ENCODE measurements at regions not wholly inside any gene's neighbourhood (a gene's known extent, or its start where the extent isn't known, plus 50 kb on each side); places are given as distances from the start of the nearest gene placed in this dataset.

GRCh38 chr9:15010581-15010980 lies 100.4 kb upstream of the FREM1 start:
- Histone ChIP-seq H3K27ac (no peak overlapping the region), H3K9me3 (ENCODE audit: low read depth) (no peaks in the 10 kb centered on the region), H3K27me3 (no peaks in the 10 kb centered on the region), H3K4me3 (no peak overlapping the region), H3K4me1 (ENCODE audit: low read depth) (no peaks in the 10 kb centered on the region), H3K36me3 (no peaks in the 10 kb centered on the region)
- TF ChIP-seq, protein P1, sequence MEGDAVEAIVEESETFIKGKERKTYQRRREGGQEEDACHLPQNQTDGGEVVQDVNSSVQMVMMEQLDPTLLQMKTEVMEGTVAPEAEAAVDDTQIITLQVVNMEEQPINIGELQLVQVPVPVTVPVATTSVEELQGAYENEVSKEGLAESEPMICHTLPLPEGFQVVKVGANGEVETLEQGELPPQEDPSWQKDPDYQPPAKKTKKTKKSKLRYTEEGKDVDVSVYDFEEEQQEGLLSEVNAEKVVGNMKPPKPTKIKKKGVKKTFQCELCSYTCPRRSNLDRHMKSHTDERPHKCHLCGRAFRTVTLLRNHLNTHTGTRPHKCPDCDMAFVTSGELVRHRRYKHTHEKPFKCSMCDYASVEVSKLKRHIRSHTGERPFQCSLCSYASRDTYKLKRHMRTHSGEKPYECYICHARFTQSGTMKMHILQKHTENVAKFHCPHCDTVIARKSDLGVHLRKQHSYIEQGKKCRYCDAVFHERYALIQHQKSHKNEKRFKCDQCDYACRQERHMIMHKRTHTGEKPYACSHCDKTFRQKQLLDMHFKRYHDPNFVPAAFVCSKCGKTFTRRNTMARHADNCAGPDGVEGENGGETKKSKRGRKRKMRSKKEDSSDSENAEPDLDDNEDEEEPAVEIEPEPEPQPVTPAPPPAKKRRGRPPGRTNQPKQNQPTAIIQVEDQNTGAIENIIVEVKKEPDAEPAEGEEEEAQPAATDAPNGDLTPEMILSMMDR (IDR thresholded peaks at IDR 0.05; ENCODE audit: low read depth, low read length): no peak
- DNase-seq (ENCODE audit: low read depth in 1 of 2, low spot score in 1 of 2): peak in 1 of 2 donors; percentile 43

GRCh38 chr9:15007698-15008097 lies 97.5 kb upstream of the FREM1 start:
- Histone ChIP-seq H3K4me3 (no peak overlapping the region), H3K27ac (no peak overlapping the region), H3K9me3 (ENCODE audit: low read depth) (no peaks in the 10 kb centered on the region), H3K4me1 (ENCODE audit: low read depth) (no peaks in the 10 kb centered on the region), H3K36me3 (no peaks in the 10 kb centered on the region), H3K27me3 (no peaks in the 10 kb centered on the region)
- DNase-seq (ENCODE audit: low read depth in 1 of 2, low spot score in 1 of 2): no peak
- TF ChIP-seq, protein P1 (IDR thresholded peaks at IDR 0.05; ENCODE audit: low read depth, low read length): no peak

DNA sequence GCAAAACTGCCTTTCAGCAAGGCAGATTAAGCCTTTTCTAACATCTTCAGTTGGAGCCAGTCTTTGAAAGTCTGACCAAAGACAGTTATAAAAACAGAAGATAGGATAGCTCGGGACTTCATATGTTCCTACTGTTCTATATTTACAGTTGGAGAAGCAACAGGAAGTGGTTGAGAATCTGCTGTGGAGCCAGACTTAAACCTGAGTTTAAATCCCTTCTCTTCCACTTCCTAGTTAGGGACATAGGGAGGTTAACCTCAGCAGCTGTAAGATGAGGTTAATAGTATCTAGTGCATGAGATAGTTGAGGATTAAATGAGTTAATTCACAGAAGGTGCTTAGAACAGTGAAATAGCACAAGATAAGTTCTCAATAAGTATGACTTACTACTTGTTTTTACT lies 84.5 kb upstream of the FREM1 start:
- H3K4me1 ChIP-seq (ENCODE audit: low read depth): peaks cover 4% of the 10 kb centered on the region
- TF ChIP-seq, protein P1 (IDR thresholded peaks at IDR 0.05; ENCODE audit: low read depth, low read length): no peak
- no peak overlapping the region for H3K4me3 ChIP-seq
- no peaks in the 10 kb centered on the region for H3K9me3 ChIP-seq (ENCODE audit: low read depth)
- DNase-seq (ENCODE audit: low read depth in 1 of 2, low spot score in 1 of 2): no peak
- no peaks in the 10 kb centered on the region for H3K36me3 ChIP-seq
- H3K27me3 ChIP-seq: no peaks in the 10 kb centered on the region
- H3K27ac ChIP-seq: no peak overlapping the region

GRCh38 chr9:14993901-14994554 lies 83.8 kb upstream of the FREM1 start:
- TF ChIP-seq, protein P1 (IDR thresholded peaks at IDR 0.05; ENCODE audit: low read depth, low read length): no peak
- H3K4me1 ChIP-seq (ENCODE audit: low read depth): peaks cover 4% of the 10 kb centered on the region
- no peaks in the 10 kb centered on the region for H3K9me3 ChIP-seq (ENCODE audit: low read depth)
- H3K27ac ChIP-seq: peak overlapping the region; percentile 70
- H3K36me3 ChIP-seq: no peaks in the 10 kb centered on the region
- peak in 1 of 2 donors; percentile 35 for DNase-seq (ENCODE audit: low read depth in 1 of 2, low spot score in 1 of 2)
- no peaks in the 10 kb centered on the region for H3K27me3 ChIP-seq
- peak overlapping the region; percentile 61 for H3K4me3 ChIP-seq

- peak; percentile 92 to 95 for DNase-seq (ENCODE audit: low read depth in 1 of 2, low spot score in 1 of 2)
- Histone ChIP-seq H3K36me3 (no peaks in the 10 kb centered on the region), H3K4me1 (ENCODE audit: low read depth) (peaks cover 4% of the 10 kb centered on the region), H3K9me3 (ENCODE audit: low read depth) (no peaks in the 10 kb centered on the region), H3K27ac (peak overlapping the region; percentile 70), H3K4me3 (peak overlapping the region; percentile 61), H3K27me3 (no peaks in the 10 kb centered on the region)
- TF ChIP-seq, protein P1 (IDR thresholded peaks at IDR 0.05; ENCODE audit: low read depth, low read length): no peak
Observed at GRCh38 chr9:14993061-14993800, 83.0 kb upstream of the FREM1 start.

All from cardiac muscle cell (in vitro differentiated cells and primary cell).